OCI-LY7 (cell line): ENCODE measurements at regions not wholly inside any gene's neighbourhood (a gene's known extent, or its start where the extent isn't known, plus 50 kb on each side); places are given as distances from the start of the nearest gene placed in this dataset.

ENCODE experiments used
- EZH2phosphoT487 ChIP-seq: fragments of 200-600 bp; sonication (generic); IDR thresholded peaks from 2 replicates; pipeline ENCODE4 v1.6.1; 2018; ENCODE audit warnings: low read depth, borderline replicate concordance, mild to moderate bottlenecking, mixed run types, antibody characterized with exemption, low read length, moderate library complexity, mixed read lengths
- TF ChIP-seq, protein P1 (sequence below): fragments of 200-600 bp; sonication (generic); conservative IDR thresholded peaks from 2 replicates; pipeline ENCODE4 v1.5.1; 2014; ENCODE audit warnings: mild to moderate bottlenecking, antibody characterized with exemption, low read length, moderate library complexity, mixed read lengths

DNA sequence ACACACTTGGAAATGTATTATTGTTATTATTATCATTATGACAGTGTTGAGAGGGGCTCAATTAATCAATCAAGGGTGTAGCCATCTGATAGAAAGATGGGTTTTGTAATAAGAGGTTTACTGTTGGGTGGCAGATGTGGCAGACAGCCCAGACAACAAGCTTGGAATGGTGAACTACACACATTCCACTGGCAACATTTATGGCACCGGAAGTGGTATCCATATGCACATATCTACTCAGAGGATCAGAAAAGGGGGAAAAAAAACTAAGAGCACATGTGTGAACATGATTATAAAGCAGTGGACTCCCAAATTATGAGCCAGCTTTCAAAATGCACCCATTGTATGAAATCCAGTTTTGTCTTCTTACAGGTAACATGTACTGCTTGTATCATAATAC lies 125.9 kb upstream of the ARX start:
- TF ChIP-seq, protein P1, sequence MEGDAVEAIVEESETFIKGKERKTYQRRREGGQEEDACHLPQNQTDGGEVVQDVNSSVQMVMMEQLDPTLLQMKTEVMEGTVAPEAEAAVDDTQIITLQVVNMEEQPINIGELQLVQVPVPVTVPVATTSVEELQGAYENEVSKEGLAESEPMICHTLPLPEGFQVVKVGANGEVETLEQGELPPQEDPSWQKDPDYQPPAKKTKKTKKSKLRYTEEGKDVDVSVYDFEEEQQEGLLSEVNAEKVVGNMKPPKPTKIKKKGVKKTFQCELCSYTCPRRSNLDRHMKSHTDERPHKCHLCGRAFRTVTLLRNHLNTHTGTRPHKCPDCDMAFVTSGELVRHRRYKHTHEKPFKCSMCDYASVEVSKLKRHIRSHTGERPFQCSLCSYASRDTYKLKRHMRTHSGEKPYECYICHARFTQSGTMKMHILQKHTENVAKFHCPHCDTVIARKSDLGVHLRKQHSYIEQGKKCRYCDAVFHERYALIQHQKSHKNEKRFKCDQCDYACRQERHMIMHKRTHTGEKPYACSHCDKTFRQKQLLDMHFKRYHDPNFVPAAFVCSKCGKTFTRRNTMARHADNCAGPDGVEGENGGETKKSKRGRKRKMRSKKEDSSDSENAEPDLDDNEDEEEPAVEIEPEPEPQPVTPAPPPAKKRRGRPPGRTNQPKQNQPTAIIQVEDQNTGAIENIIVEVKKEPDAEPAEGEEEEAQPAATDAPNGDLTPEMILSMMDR: no peak
- TF ChIP-seq EZH2phosphoT487: no peak
